ENCODE measurements at regions not wholly inside any gene's neighbourhood (a gene's known extent, or its start where the extent isn't known, plus 50 kb on each side); places are given as distances from the start of the nearest gene placed in this dataset.

DNA sequence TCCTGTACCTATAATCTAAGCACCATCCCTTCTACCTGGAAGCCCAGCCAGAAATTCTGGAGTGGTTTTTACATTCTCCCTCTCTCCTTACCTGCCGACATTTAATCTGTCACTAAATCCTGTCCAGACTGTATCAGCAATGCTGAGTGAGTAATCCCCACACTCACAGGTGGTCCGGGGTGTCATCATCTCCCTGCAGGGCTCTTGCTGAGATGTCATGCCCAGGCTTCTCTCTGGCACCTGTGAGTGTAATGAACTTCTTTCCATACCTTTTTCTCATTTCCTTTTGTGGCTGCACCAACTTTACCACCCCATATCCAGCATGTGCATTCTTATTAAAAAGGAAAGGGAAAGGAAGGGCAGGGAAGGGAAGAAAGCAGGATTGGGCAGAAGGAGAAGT is 355.2 kb downstream of the CCSER2 start:
- H3K4me3 ChIP-seq (ENCODE audit: low read depth, low read length) = no peak overlapping the region
- TF ChIP-seq CTCF (IDR thresholded peaks at IDR 0.05; ENCODE audit: borderline replicate concordance, insufficient read depth, low read depth, low read length) = no peak

GRCh38 chr10:84683980-84684740 is 355.8 kb downstream of the CCSER2 start:
- no peak for TF ChIP-seq CTCF (IDR thresholded peaks at IDR 0.05; ENCODE audit: borderline replicate concordance, insufficient read depth, low read depth, low read length)
- H3K4me3 ChIP-seq (ENCODE audit: low read depth, low read length) = no peak overlapping the region

DNA sequence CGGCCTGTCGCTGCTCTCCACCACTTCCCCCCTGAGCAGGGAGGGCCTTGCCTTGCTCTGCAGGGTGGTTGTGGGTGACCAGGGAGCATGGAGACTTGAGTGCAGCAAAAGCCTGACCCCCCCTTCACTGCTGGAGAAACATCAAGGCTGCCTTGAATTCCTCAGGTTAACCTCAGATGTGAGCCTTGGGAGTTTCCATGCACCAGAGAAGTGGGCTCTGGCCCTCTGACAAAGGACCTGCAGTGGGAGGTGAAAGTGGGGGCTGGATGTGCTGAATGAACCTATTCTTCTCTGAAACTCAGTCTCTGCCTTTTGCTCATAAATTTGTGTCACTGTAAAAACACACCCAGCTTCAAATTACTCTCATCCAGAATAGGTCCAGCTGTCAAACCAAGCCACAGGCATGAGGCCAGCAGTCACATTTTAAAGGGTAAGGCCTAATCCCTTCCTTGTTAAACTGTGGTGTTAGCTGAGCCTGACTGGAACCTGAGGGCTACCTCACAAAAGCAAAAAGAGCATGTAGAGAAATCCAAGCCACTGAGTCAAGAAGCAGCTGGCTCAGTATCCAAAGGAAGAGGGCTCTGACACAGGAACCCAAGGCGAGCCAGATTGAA is 356.8 kb downstream of the CCSER2 start:
- no peak for TF ChIP-seq CTCF (IDR thresholded peaks at IDR 0.05; ENCODE audit: borderline replicate concordance, insufficient read depth, low read depth, low read length)

GRCh38 chr10:84693006-84693405 is 364.6 kb downstream of the CCSER2 start:
- TF ChIP-seq CTCF (IDR thresholded peaks at IDR 0.05; ENCODE audit: borderline replicate concordance, insufficient read depth, low read depth, low read length) = no peak
- no peak overlapping the region for H3K4me3 ChIP-seq (ENCODE audit: low read depth, low read length)

More for the DNA sequence above, 356.8 kb downstream of the CCSER2 start:
- H3K4me3 ChIP-seq (ENCODE audit: low read depth, low read length) = no peak overlapping the region

DNA sequence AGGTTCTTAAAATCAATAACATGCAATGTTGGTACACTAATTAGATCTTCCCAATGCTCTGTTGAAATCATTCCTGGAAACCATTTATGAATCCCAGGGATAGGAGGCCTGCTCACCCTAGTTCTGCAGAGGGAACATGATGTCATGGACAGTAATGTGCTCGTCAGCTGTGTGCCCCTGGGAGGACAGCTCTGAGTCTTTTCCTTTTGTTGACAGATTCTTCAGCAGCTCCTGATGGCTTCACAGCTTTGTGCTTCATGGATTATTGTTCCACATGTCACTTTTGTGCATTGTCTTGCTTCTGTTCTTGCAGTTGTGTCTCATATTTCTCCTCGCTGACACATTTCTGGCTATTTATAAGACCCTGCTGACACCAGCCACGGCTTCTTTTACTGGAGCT is 367.5 kb downstream of the CCSER2 start:
- H3K4me3 ChIP-seq (ENCODE audit: low read depth, low read length) = no peak overlapping the region
- TF ChIP-seq CTCF (IDR thresholded peaks at IDR 0.05; ENCODE audit: borderline replicate concordance, insufficient read depth, low read depth, low read length) = no peak

DNA sequence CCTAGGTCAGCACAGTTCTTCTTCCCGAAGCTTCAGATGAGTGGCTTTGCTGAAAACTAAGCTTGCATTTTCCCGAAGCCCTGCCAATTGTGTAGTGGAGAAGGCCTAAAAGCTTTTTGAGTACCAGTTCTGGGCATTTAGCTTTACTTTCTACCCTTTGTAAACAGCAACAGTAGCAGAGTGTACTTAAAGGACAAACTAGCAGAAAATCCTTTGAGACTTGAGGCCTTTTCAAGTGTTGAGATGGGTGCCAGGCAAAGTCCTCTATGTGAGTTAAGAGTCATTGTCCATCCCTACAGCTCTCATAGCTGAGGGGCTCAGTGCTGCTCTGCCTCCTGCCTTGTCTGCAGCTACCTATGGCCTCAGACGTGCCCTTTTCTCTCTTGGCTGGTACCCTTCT is 368.2 kb downstream of the CCSER2 start:
- no peak overlapping the region for H3K4me3 ChIP-seq (ENCODE audit: low read depth, low read length)
- no peak for TF ChIP-seq CTCF (IDR thresholded peaks at IDR 0.05; ENCODE audit: borderline replicate concordance, insufficient read depth, low read depth, low read length)

DNA sequence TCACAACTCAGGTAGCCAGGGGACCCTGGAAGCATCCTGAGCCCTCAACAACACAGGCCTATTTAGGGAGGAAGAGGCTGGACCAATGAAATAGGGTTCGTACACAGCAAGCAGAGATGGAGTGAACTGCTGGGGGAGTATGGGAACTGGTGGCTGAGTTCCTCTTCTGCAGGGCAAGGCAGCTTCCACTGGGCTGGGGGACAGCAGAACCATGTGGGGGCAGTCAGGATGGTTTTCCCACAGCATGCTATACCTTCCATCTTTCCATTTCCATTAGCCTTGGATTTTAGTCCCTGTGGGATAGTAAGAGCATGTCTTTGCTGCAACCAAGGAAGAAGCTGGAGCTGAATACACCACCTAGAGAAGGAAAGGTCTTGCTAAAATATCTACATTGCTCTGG is 370.6 kb downstream of the CCSER2 start:
- H3K4me3 ChIP-seq (ENCODE audit: low read depth, low read length) = no peak overlapping the region
- TF ChIP-seq CTCF (IDR thresholded peaks at IDR 0.05; ENCODE audit: borderline replicate concordance, insufficient read depth, low read depth, low read length) = no peak
